K562 (cell line): ENCODE measurements at regions not wholly inside any gene's neighbourhood (a gene's known extent, or its start where the extent isn't known, plus 50 kb on each side); places are given as distances from the start of the nearest gene placed in this dataset.

Experiments
- ATAC-seq: fragments of 200-7000 bp; cut with Tn5 transposase; 3 replicates; pipeline ENCODE4 v1.9.1; 2020; ENCODE audit warnings: moderate library complexity
- BruUV-seq: library from RNA; stranded (reverse); fragments of 400-500 nt; replicated peaks from 2 replicates; lab custom pipeline; 2021; lab: Mats Ljungman, UMichigan
- CTCF ChIA-PET: fragments of 300-600 bp; formaldehyde crosslinking; extraction: SDS; loops from one replicate; lab custom pipeline; 2021; ENCODE audit warnings: low intra/inter-chr PET ratio; lab: Yijun Ruan, JAX
- POLR2A ChIA-PET: fragments of 300-600, 350-650 bp; sonication (Branson Sonifier 250); formaldehyde crosslinking; extraction: SDS; loops from one replicate; lab custom pipeline; 2021; ENCODE audit warnings: antibody characterized with exemption, inconsistent platforms; lab: Yijun Ruan, JAX
- DNase-seq, 4 experiments: peaks; one replicate each; pipeline versions ENCODE4 v3.0.0 to v3.0.0-alpha.2; 2011 to 2018; ENCODE audit warnings: low spot score in 3 of 4, mixed read lengths in 3 of 4; ENCODE audit errors: extremely low read depth in 1 of 4
- FAIRE-seq: peaks from 2 replicates; lab custom pipeline; 2011; peaks lifted over from hg19 to GRCh38; lab: Jason Lieb, UNC
- H2AFZ ChIP-seq: 2 replicates; pipeline ENCODE4 v1.6.0; 2011; ENCODE audit warnings: low read depth, low read length, control low read depth, inconsistent platforms
- H3K27ac ChIP-seq: fragments of 200-600 bp; 3 replicates; pipeline ENCODE4 v1.8.0; 2011; ENCODE audit warnings: low read depth, mild to moderate bottlenecking, control low read depth, inconsistent platforms, low read length, moderate library complexity, mixed read lengths; ENCODE audit errors: extremely low read depth
- H3K27me3 ChIP-seq, 2 experiments: fragments of 300-600 bp in 1 of 2; 2 replicates in 1 of 2; 3 replicates in 1 of 2; pipeline versions ENCODE4 v1.6.0 to v1.8.0; 2011; ENCODE audit warnings: inconsistent platforms in 2 of 2, low read length in 2 of 2, mild to moderate bottlenecking in 1 of 2, mixed read lengths in 1 of 2, moderate library complexity in 1 of 2; ENCODE audit not compliant: control insufficient read depth in 2 of 2, insufficient read depth in 2 of 2
- H3K36me3 ChIP-seq: fragments of 300-600 bp; 3 replicates; pipeline ENCODE4 v1.8.0; 2011; ENCODE audit warnings: mild to moderate bottlenecking, low read length, inconsistent platforms; ENCODE audit not compliant: control insufficient read depth, insufficient read depth
- H3K4me1 ChIP-seq, 2 experiments: fragments of 200-600 bp in 1 of 2; replicated peaks in 1 of 2; 2 replicates in 1 of 2; 3 replicates in 1 of 2; pipeline versions ENCODE4 v1.5.1 to v1.8.0; 2011; ENCODE audit warnings: inconsistent platforms in 2 of 2, low read length in 2 of 2, mild to moderate bottlenecking in 1 of 2, mixed read lengths in 1 of 2, moderate library complexity in 1 of 2; ENCODE audit not compliant: control insufficient read depth in 2 of 2, insufficient read depth in 2 of 2
- H3K4me2 ChIP-seq: 2 replicates; pipeline ENCODE4 v1.6.1; 2011; ENCODE audit warnings: low read length, control low read depth, inconsistent platforms, mixed read lengths; ENCODE audit not compliant: insufficient read depth
- H3K4me3 ChIP-seq: fragments of 200-600 bp; sonication (generic), shearing (Covaris generic); 2 replicates; pipeline ENCODE4 v1.5.1; 2016; ENCODE audit warnings: control low read depth, inconsistent platforms
- H3K79me2 ChIP-seq: fragments of 200-600 bp; 3 replicates; pipeline ENCODE4 v1.8.0; 2011; ENCODE audit warnings: low read length, inconsistent platforms; ENCODE audit not compliant: control insufficient read depth, insufficient read depth
- H3K9ac ChIP-seq, 2 experiments: 2 replicates each; pipeline versions ENCODE4 v1.6.0 to v1.6.1; 2011; ENCODE audit warnings: low read depth in 2 of 2, low read length in 2 of 2, control low read depth in 1 of 2, inconsistent platforms in 1 of 2, mild to moderate bottlenecking in 1 of 2, mixed read lengths in 1 of 2; ENCODE audit not compliant: insufficient read depth in 1 of 2
- H3K9me1 ChIP-seq: one replicate; pipeline ENCODE4 v1.6.0; 2011; ENCODE audit warnings: inconsistent platforms, mild to moderate bottlenecking, low read length, moderate library complexity; ENCODE audit not compliant: control insufficient read depth, insufficient read depth
- H3K9me3 ChIP-seq: replicated peaks from 2 replicates; pipeline ENCODE4 v1.5.1; 2011; ENCODE audit warnings: low read depth, low read length, inconsistent platforms; ENCODE audit not compliant: control insufficient read depth, insufficient read depth
- H4K20me1 ChIP-seq: replicated peaks from 2 replicates; pipeline ENCODE4 v1.6.1; 2011; ENCODE audit warnings: low read length, inconsistent platforms, mixed read lengths; ENCODE audit not compliant: control insufficient read depth, insufficient read depth
- ARHGAP35 ChIP-seq: fragments of 450-650 bp; IDR thresholded peaks from 2 replicates; pipeline ENCODE4 v1.6.1; 2018; ENCODE audit not compliant: partially characterized antibody
- BRD9 ChIP-seq: fragments of 450-650 bp; IDR thresholded peaks from 2 replicates; pipeline ENCODE4 v1.6.1; 2018; ENCODE audit warnings: low read depth; ENCODE audit not compliant: partially characterized antibody
- CXXC5 ChIP-seq: fragments of 250-450 bp; sonication (Bioruptor Pico); IDR thresholded peaks from 2 replicates; pipeline ENCODE4 v1.8.0; 2022; ENCODE audit warnings: inconsistent platforms, mild to moderate bottlenecking, moderate library complexity
- EP300 ChIP-seq: IDR thresholded peaks from 2 replicates; pipeline ENCODE4 v1.6.1; 2012; ENCODE audit warnings: low read length, improper control_type of control experiment
- SMARCC2 ChIP-seq: fragments of 450-650 bp; IDR thresholded peaks from 2 replicates; pipeline ENCODE4 v1.6.1; 2017; ENCODE audit warnings: antibody characterized with exemption, moderate library complexity, mild to moderate bottlenecking, low read depth
- TEAD2 ChIP-seq: fragments of 450-650 bp; IDR thresholded peaks from 2 replicates; pipeline ENCODE4 v1.6.1; 2016; ENCODE audit warnings: missing genetic modification characterization, control low read depth, missing compliant biosample characterization
- ZNF224 ChIP-seq: sonication (generic); formaldehyde crosslinking; IDR thresholded peaks from 2 replicates; pipeline ENCODE4 v1.8.0; 2022; ENCODE audit warnings: mild to moderate bottlenecking, missing genetic modification reagents
- WGBS: fragments of 100-300 bp; shearing (Covaris generic); methylation state at CpG from one replicate; pipeline ENCODE4 v1.1.6; 2016; ENCODE audit warnings: low coverage, mixed read lengths; ENCODE audit not compliant: insufficient coverage; ENCODE audit errors: missing lambda C conversion rate; 5-methylcytosine and 5-hydroxymethylcytosine counted together
- in situ Hi-C: fragments of 300-500 bp; cut with MboI; formaldehyde crosslinking; loops from 4 replicates; pipeline ENCODE4 v1.15.0; 2018; ENCODE audit warnings: inconsistent platforms, mixed read lengths
- intact Hi-C: fragments of 100-400 bp; cut with micrococcal nuclease; formaldehyde crosslinking; loops from 2 replicates; pipeline ENCODE4 v1.14.2; 2022

- TF ChIP-seq ZNF224 (CRISPR knock-in tag) = no peak
- no peak for TF ChIP-seq TEAD2 (tag)
- TF ChIP-seq BRD9 = no peak
- TF ChIP-seq ARHGAP35 = no peak
- TF ChIP-seq EP300 = no peak
- TF ChIP-seq CXXC5 (CRISPR knock-in tag) = no peak
Measured at GRCh38 chr10:131403936-131404335, 92.4 kb upstream of the TCERG1L start (continued).

GRCh38 chr10:131404886-131405285 lies 93.4 kb upstream of the TCERG1L start:
- Histone ChIP-seq H3K36me3 (no peaks in the 10 kb centered on the region), H3K4me2 (no peak overlapping the region), H3K79me2 (no peaks in the 10 kb centered on the region), H2AFZ (no peak overlapping the region), H3K4me1 (no peaks in the 10 kb centered on the region), H3K9ac (no peak overlapping the region), H3K27ac (no peak overlapping the region), H4K20me1 (no peaks in the 10 kb centered on the region), H3K9me3 (no peaks in the 10 kb centered on the region), H3K27me3 (peaks cover 0 to 24% of the 10 kb centered on the region in 2 experiments; a peak in 2 of 5 replicates), H3K9me1 (no peaks in the 10 kb centered on the region), H3K4me3 (no peak overlapping the region)
- ATAC-seq (no peak), FAIRE-seq (no peak), DNase-seq (no peak)
- intact Hi-C loops = no loop called here
- in situ Hi-C loops = no loop called here
- BruUV-seq = no TSS peak
- ChIA-PET CTCF (no interaction called here), POLR2A (no interaction called here)
- TF ChIP-seq SMARCC2 = no peak
- 0% methylated on average over 5 of the region's 10 CpGs for WGBS
